HCT116 (cell line): ENCODE measurements at regions not wholly inside any gene's neighbourhood (a gene's known extent, or its start where the extent isn't known, plus 50 kb on each side); places are given as distances from the start of the nearest gene placed in this dataset.

Experiments
- ATAC-seq: fragments of 200-7000 bp; cut with Tn5 transposase; 2 replicates; pipeline ENCODE4 v1.9.1; 2020; ENCODE audit warnings: mild to moderate bottlenecking, moderate library complexity
- BruUV-seq: library from RNA; stranded (reverse); fragments of 400-500 nt; replicated peaks from 2 replicates; lab custom pipeline; 2021; lab: Mats Ljungman, UMichigan
- CTCF ChIA-PET: fragments of 300-600 bp; sonication (Branson Sonifier 250); formaldehyde crosslinking; loops from one replicate; lab custom pipeline; 2021; ENCODE audit warnings: antibody characterized with exemption; lab: Charles Lee
- POLR2A ChIA-PET: fragments of 300-600, 350-600 bp; sonication (Branson Sonifier 250); formaldehyde crosslinking; loops from one replicate; lab custom pipeline; 2021; ENCODE audit warnings: antibody characterized with exemption; lab: Charles Lee
- RAD21 ChIA-PET, 2 experiments: fragments of 300-600 bp; sonication (Branson Sonifier 250); formaldehyde crosslinking; loops; one replicate each; lab custom pipeline; 2023; ENCODE audit warnings: low total read pairs in 2 of 2; ENCODE audit not compliant: uncharacterized antibody in 2 of 2, unreplicated experiment in 2 of 2, low non-redundant PET in 1 of 2; lab: Charles Lee
- DNase-seq: peaks from one replicate; pipeline ENCODE4 v3.0.0-alpha.2; 2010; ENCODE audit warnings: low read depth, low spot score
- H2AFZ ChIP-seq: fragments of 200-600 bp; shearing (Covaris generic), sonication (generic); 2 replicates; pipeline ENCODE4 v1.6.1; 2017; ENCODE audit warnings: low read depth, mixed run types, mixed read lengths, antibody characterized with exemption, low read length; ENCODE audit not compliant: poor library complexity, severe bottlenecking
- H3K27ac ChIP-seq: 2 replicates; pipeline ENCODE4 v1.5.1; 2012; ENCODE audit warnings: low read depth, low read length
- H3K27me3 ChIP-seq: fragments of 200-600 bp; sonication (generic); 2 replicates; pipeline ENCODE4 v1.6.1; 2016; ENCODE audit warnings: mixed run types, low read length, mixed read lengths; ENCODE audit not compliant: insufficient read depth
- H3K36me3 ChIP-seq, 2 experiments: fragments of 200-500 bp in 1 of 2; fragments of 200-600 bp in 1 of 2; sonication (Bioruptor generic) in 1 of 2; sonication (generic) in 1 of 2; 2 replicates each; pipeline versions ENCODE4 v1.5.1 to v1.6.1; 2014 to 2016; ENCODE audit warnings: low read length in 2 of 2, inconsistent platforms in 1 of 2, mixed read lengths in 1 of 2, mixed run types in 1 of 2; ENCODE audit not compliant: insufficient read depth in 2 of 2, control insufficient read depth in 1 of 2
- H3K4me1 ChIP-seq, 2 experiments: fragments of 200-600 bp in 1 of 2; sonication (generic) in 1 of 2; 2 replicates each; pipeline versions ENCODE4 v1.5.1 to v1.6.1; 2012 to 2017; ENCODE audit warnings: low read length in 2 of 2, inconsistent platforms in 1 of 2, mild to moderate bottlenecking in 1 of 2, mixed read lengths in 1 of 2, mixed run types in 1 of 2, moderate library complexity in 1 of 2; ENCODE audit not compliant: insufficient read depth in 2 of 2, control insufficient read depth in 1 of 2
- H3K4me2 ChIP-seq: fragments of 200-600 bp; sonication (generic); 2 replicates; pipeline ENCODE4 v1.6.1; 2017; ENCODE audit warnings: mixed run types, low read length, mixed read lengths
- H3K4me3 ChIP-seq, 2 experiments: fragments of 200-600 bp in 1 of 2; sonication (generic) in 1 of 2; replicated peaks in 1 of 2; 2 replicates each; pipeline ENCODE4 v1.5.1; 2011 to 2016; ENCODE audit warnings: low read length in 2 of 2, control low read depth in 1 of 2, low read depth in 1 of 2, mild to moderate bottlenecking in 1 of 2, mixed read lengths in 1 of 2, mixed run types in 1 of 2
- H3K79me2 ChIP-seq: fragments of 200-600 bp; sonication (generic); 2 replicates; pipeline ENCODE4 v1.6.1; 2017; ENCODE audit warnings: mild to moderate bottlenecking, mixed run types, low read length, moderate library complexity, mixed read lengths; ENCODE audit not compliant: insufficient read depth
- H3K9ac ChIP-seq: fragments of 200-600 bp; sonication (generic); 2 replicates; pipeline ENCODE4 v1.6.1; 2016; ENCODE audit warnings: low read length, mixed read lengths
- H3K9me2 ChIP-seq: fragments of 200-600 bp; sonication (generic), shearing (Covaris generic); 2 replicates; pipeline ENCODE4 v1.6.1; 2017; ENCODE audit warnings: mixed run types, mild to moderate bottlenecking, moderate library complexity; ENCODE audit not compliant: insufficient read depth
- H3K9me3 ChIP-seq, 2 experiments: fragments of 200-500 bp in 1 of 2; fragments of 200-600 bp in 1 of 2; sonication (Bioruptor generic) in 1 of 2; sonication (generic) in 1 of 2; 2 replicates each; pipeline ENCODE4 v1.6.1; 2014 to 2017; ENCODE audit warnings: low read length in 2 of 2, mixed read lengths in 2 of 2, inconsistent platforms in 1 of 2, low read depth in 1 of 2, mild to moderate bottlenecking in 1 of 2, mixed run types in 1 of 2, moderate library complexity in 1 of 2; ENCODE audit not compliant: control insufficient read depth in 1 of 2, insufficient read depth in 1 of 2
- H4K20me1 ChIP-seq: fragments of 200-600 bp; sonication (generic), shearing (Covaris generic); 2 replicates; pipeline ENCODE4 v1.6.1; 2017; ENCODE audit warnings: mixed run types, mild to moderate bottlenecking, moderate library complexity; ENCODE audit not compliant: insufficient read depth
- CEBPB ChIP-seq: IDR thresholded peaks from 2 replicates; pipeline ENCODE4 v1.6.1; 2012; ENCODE audit warnings: low read depth
- EZH2phosphoT487 ChIP-seq: fragments of 200-600 bp; IDR thresholded peaks from 2 replicates; pipeline ENCODE4 v1.6.1; 2018; ENCODE audit warnings: antibody characterized with exemption, borderline replicate concordance
- POLR2AphosphoS5 ChIP-seq: IDR thresholded peaks from 2 replicates; pipeline ENCODE4 v1.6.1; 2011; ENCODE audit warnings: mild to moderate bottlenecking, low read depth, low read length, moderate library complexity
- TCF7L2 ChIP-seq: IDR thresholded peaks from 2 replicates; pipeline ENCODE4 v1.7.0; 2011; ENCODE audit warnings: borderline replicate concordance, inconsistent platforms; ENCODE audit not compliant: insufficient read depth, insufficient read length; ENCODE audit errors: extremely low read depth
- YY1 ChIP-seq: IDR thresholded peaks from 2 replicates; pipeline ENCODE4 v1.6.1; 2011; ENCODE audit warnings: low read length, low read depth, moderate library complexity, mild to moderate bottlenecking; ENCODE audit not compliant: insufficient replicate concordance; ENCODE audit errors: extremely low read depth
- ZNF274 ChIP-seq: fragments of 200-500 bp; sonication (Bioruptor generic); IDR thresholded peaks from 2 replicates; pipeline ENCODE4 v1.6.1; 2014; ENCODE audit warnings: mild to moderate bottlenecking, low read depth, low read length, inconsistent platforms
- intact Hi-C: fragments of 100-400 bp; cut with micrococcal nuclease; formaldehyde crosslinking; loops from 2 replicates; pipeline ENCODE4 v1.10.0; 2022
- TF ChIP-seq, protein P1 (sequence below): IDR thresholded peaks from 2 replicates; pipeline ENCODE4 v1.6.1; 2012; ENCODE audit warnings: low read depth

DNA sequence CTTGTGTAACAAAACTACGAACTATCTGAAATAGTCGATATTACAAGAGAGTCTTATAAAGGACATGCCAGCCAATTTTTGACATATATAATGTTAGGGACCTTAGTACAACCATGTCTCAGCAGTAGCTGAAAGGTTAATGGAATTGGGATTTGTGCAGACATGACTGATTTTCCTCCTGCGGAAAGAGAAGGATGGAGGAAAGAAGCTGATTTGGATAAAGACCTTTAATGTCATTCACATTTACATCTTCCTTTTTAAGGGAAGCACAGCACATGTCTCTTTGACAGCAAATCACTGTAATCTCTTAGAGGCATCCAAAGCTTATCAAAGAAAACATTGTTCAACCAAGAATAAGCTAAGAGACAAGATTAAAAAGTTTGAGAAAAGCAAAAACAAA lies 1976.2 kb upstream of the IGFBP7 start (continued):
- TF ChIP-seq, protein P1, sequence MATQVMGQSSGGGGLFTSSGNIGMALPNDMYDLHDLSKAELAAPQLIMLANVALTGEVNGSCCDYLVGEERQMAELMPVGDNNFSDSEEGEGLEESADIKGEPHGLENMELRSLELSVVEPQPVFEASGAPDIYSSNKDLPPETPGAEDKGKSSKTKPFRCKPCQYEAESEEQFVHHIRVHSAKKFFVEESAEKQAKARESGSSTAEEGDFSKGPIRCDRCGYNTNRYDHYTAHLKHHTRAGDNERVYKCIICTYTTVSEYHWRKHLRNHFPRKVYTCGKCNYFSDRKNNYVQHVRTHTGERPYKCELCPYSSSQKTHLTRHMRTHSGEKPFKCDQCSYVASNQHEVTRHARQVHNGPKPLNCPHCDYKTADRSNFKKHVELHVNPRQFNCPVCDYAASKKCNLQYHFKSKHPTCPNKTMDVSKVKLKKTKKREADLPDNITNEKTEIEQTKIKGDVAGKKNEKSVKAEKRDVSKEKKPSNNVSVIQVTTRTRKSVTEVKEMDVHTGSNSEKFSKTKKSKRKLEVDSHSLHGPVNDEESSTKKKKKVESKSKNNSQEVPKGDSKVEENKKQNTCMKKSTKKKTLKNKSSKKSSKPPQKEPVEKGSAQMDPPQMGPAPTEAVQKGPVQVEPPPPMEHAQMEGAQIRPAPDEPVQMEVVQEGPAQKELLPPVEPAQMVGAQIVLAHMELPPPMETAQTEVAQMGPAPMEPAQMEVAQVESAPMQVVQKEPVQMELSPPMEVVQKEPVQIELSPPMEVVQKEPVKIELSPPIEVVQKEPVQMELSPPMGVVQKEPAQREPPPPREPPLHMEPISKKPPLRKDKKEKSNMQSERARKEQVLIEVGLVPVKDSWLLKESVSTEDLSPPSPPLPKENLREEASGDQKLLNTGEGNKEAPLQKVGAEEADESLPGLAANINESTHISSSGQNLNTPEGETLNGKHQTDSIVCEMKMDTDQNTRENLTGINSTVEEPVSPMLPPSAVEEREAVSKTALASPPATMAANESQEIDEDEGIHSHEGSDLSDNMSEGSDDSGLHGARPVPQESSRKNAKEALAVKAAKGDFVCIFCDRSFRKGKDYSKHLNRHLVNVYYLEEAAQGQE = no peak
- no peak for TF ChIP-seq CEBPB
- no peak for TF ChIP-seq YY1
- TF ChIP-seq, all 23 proteins: peak for 0

DNA sequence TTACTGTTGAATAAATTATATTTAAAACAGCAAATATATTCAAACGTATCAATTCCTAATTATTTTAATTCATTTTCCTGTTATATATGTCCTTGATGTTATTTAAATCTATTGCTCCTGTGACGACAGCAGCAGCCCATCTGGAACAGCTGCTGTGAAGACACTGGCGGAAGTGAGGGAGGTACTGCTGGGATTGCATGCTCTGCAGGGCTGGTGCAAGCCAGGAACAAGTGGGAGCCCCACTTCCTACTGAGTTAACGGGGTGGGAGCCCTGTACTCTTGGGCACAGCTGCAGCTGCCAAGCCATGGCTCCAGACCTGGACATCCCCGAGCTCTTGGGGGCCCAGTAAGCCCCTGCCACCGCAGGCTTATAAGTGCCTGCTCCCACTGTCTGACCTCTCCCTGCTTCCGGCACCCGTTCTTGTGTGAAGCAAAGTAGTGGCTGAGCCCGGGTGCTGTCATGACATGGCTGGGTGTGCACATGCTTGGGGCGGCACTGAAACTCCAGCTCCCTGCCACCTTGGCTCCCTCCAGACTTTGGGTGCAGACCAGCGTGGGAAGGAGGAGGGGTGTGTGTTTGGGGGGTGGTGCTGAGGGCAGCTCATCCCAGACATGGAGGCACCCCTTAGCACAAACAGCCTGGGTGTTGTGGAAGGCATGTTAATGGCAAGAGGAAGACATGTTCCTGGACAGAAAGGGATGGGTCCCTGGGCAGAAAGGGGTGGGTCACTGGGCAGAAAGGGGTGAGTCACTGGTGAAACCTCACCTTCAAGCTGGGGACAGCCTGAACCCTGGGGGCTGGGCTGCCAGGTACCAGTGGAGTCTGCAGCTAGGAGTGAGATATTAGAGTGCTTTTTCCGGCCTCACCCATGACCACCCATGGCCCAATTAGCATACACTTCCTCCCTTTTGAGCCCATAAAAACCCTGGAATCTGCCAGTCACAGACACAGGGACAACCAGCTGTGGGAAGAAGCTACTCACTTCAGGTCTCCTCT lies 1981.3 kb upstream of the IGFBP7 start:
- no peaks in the 10 kb centered on the region for H3K9me2 ChIP-seq
- no peaks in the 10 kb centered on the region for H4K20me1 ChIP-seq
- no TSS peak for BruUV-seq
- peaks cover 5 to 10% of the 10 kb centered on the region in 2 experiments; a peak in 3 of 4 replicates for H3K9me3 ChIP-seq
- no peak overlapping the region for H3K27ac ChIP-seq
- no peak overlapping the region for H3K4me2 ChIP-seq
- no peaks in the 10 kb centered on the region for H3K79me2 ChIP-seq
- H3K36me3 ChIP-seq = no peaks in the 10 kb centered on the region
- intact Hi-C loops = no loop called here
- DNase-seq (no peak), ATAC-seq (no peak)
- H3K9ac ChIP-seq = no peak overlapping the region
- no peak overlapping the region for H2AFZ ChIP-seq
- no peak for TF ChIP-seq EZH2phosphoT487
- no peak for TF ChIP-seq POLR2AphosphoS5
- no peak for TF ChIP-seq ZNF274
- TF ChIP-seq TCF7L2 = no peak
- H3K27me3 ChIP-seq = no peaks in the 10 kb centered on the region
- H3K4me1 ChIP-seq = no peaks in the 10 kb centered on the region
- RAD21 ChIA-PET = no interaction called here
- CTCF ChIA-PET = no interaction called here
- POLR2A ChIA-PET = no interaction called here
- H3K4me3 ChIP-seq = no peak overlapping the region
